Erythroblast (primary cell): ENCODE measurements at regions not wholly inside any gene's neighbourhood (a gene's known extent, or its start where the extent isn't known, plus 50 kb on each side); places are given as distances from the start of the nearest gene placed in this dataset.

Source experiments
- GATA1 ChIP-seq: IDR thresholded peaks from 2 replicates; pipeline ENCODE4 v1.6.1; 2011; ENCODE audit warnings: low read depth, mild to moderate bottlenecking, control low read depth, low read length, moderate library complexity
- POLR2A ChIP-seq: IDR thresholded peaks from 2 replicates; pipeline ENCODE4 v1.6.1; 2011; ENCODE audit warnings: mild to moderate bottlenecking, low read length

- no peak for TF ChIP-seq POLR2A
- TF ChIP-seq GATA1, result no peak
These were observed 698.1 kb upstream of the NRP1 start for GRCh38 chr10:34032564-34032963.
